Type B pancreatic cell (in vitro differentiated cells): ENCODE measurements at regions not wholly inside any gene's neighbourhood (a gene's known extent, or its start where the extent isn't known, plus 50 kb on each side); places are given as distances from the start of the nearest gene placed in this dataset.

Experiments used
- DNase-seq: peaks from one replicate; pipeline ENCODE4 v3.0.0; 2021; ENCODE audit warnings: mixed read lengths; ENCODE audit not compliant: unreplicated experiment; ENCODE audit errors: extremely low spot score
- H3K27ac Mint-ChIP-seq: 2 replicates; pipeline ENCODE4 v1.8.0; 2021; ENCODE audit warnings: mild to moderate bottlenecking, mixed read lengths
- H3K27me3 Mint-ChIP-seq: 2 replicates; pipeline ENCODE4 v1.8.0; 2021; ENCODE audit warnings: mixed read lengths
- H3K36me3 Mint-ChIP-seq: 2 replicates; pipeline ENCODE4 v1.8.0; 2021; ENCODE audit warnings: mixed read lengths
- H3K4me1 Mint-ChIP-seq: one replicate; pipeline ENCODE4 v1.8.0; 2021; ENCODE audit warnings: mixed read lengths; ENCODE audit not compliant: unreplicated experiment
- H3K4me3 Mint-ChIP-seq: 2 replicates; pipeline ENCODE4 v1.8.0; 2021; ENCODE audit warnings: mild to moderate bottlenecking, mixed read lengths
- H3K9me3 Mint-ChIP-seq: 2 replicates; pipeline ENCODE4 v1.8.0; 2021; ENCODE audit warnings: mixed read lengths
- CTCF ChIP-seq: fragments of 200-600 bp; sonication (generic); conservative IDR thresholded peaks from 2 replicates; pipeline ENCODE4 v1.5.0; 2021; ENCODE audit warnings: antibody characterized with exemption, mild to moderate bottlenecking

- H3K9me3 Mint-ChIP-seq: peaks cover 11% of the 10 kb centered on the region
- no peak overlapping the region for H3K27ac Mint-ChIP-seq
- no peak for TF ChIP-seq CTCF
- H3K27me3 Mint-ChIP-seq: no peaks in the 10 kb centered on the region
- DNase-seq: no peak
- peaks cover 18% of the 10 kb centered on the region for H3K4me1 Mint-ChIP-seq
- H3K4me3 Mint-ChIP-seq: no peak overlapping the region
- H3K36me3 Mint-ChIP-seq: peaks cover 5% of the 10 kb centered on the region
Measured at GRCh38 chrX:39975101-39975925, 122.4 kb downstream of the BCOR start.

- H3K36me3 Mint-ChIP-seq: no peaks in the 10 kb centered on the region
- peaks cover 6% of the 10 kb centered on the region for H3K4me1 Mint-ChIP-seq
- H3K27me3 Mint-ChIP-seq: no peaks in the 10 kb centered on the region
- no peak for DNase-seq
- H3K9me3 Mint-ChIP-seq: no peaks in the 10 kb centered on the region
- no peak overlapping the region for H3K4me3 Mint-ChIP-seq
- TF ChIP-seq CTCF: no peak
- H3K27ac Mint-ChIP-seq: no peak overlapping the region
Measured at GRCh38 chrX:39981946-39982345, 115.8 kb downstream of the BCOR start.

GRCh38 chrX:39982948-39983347 is 114.8 kb downstream of the BCOR start:
- H3K27me3 Mint-ChIP-seq: no peaks in the 10 kb centered on the region

GRCh38 chrX:39983715-39984114 is 114.0 kb downstream of the BCOR start:
- Mint-ChIP-seq H3K27me3 (no peaks in the 10 kb centered on the region), H3K9me3 (no peaks in the 10 kb centered on the region), H3K36me3 (no peaks in the 10 kb centered on the region), H3K4me3 (no peak overlapping the region), H3K4me1 (peaks cover 6% of the 10 kb centered on the region), H3K27ac (no peak overlapping the region)
- DNase-seq: no peak
- no peak for TF ChIP-seq CTCF

More at GRCh38 chrX:39982948-39983347, 114.8 kb downstream of the BCOR start:
- Mint-ChIP-seq H3K9me3 (no peaks in the 10 kb centered on the region), H3K27ac (no peak overlapping the region), H3K36me3 (no peaks in the 10 kb centered on the region), H3K4me1 (peaks cover 6% of the 10 kb centered on the region), H3K4me3 (no peak overlapping the region)
- TF ChIP-seq CTCF: no peak
- no peak for DNase-seq

- no peaks in the 10 kb centered on the region for H3K27me3 Mint-ChIP-seq
- H3K9me3 Mint-ChIP-seq: no peaks in the 10 kb centered on the region
- peaks cover 6% of the 10 kb centered on the region for H3K4me1 Mint-ChIP-seq
- TF ChIP-seq CTCF: no peak
- H3K27ac Mint-ChIP-seq: no peak overlapping the region
- no peak overlapping the region for H3K4me3 Mint-ChIP-seq
- no peaks in the 10 kb centered on the region for H3K36me3 Mint-ChIP-seq
- no peak for DNase-seq
Measured at GRCh38 chrX:39984191-39984956, 113.4 kb downstream of the BCOR start.
